NCI-H774 (cell line): ENCODE measurements at regions not wholly inside any gene's neighbourhood (a gene's known extent, or its start where the extent isn't known, plus 50 kb on each side); places are given as distances from the start of the nearest gene placed in this dataset.
A peak's percentile ranks its signal among the peaks of the same experiment; 100 is the strongest.
"Not testable (repeated sequence)": the region's sequence is repeated elsewhere in the genome, so short reads cannot be mapped to it uniquely, and the experiment has no call there.

ENCODE experiments used
- DNase-seq: peaks from one replicate; lab custom pipeline; 2025; lab: John Stamatoyannopoulos, UW

GRCh38 chr9:34907044-34907443 is 51.0 kb upstream of the PHF24 start:
- DNase-seq: no peak

DNA sequence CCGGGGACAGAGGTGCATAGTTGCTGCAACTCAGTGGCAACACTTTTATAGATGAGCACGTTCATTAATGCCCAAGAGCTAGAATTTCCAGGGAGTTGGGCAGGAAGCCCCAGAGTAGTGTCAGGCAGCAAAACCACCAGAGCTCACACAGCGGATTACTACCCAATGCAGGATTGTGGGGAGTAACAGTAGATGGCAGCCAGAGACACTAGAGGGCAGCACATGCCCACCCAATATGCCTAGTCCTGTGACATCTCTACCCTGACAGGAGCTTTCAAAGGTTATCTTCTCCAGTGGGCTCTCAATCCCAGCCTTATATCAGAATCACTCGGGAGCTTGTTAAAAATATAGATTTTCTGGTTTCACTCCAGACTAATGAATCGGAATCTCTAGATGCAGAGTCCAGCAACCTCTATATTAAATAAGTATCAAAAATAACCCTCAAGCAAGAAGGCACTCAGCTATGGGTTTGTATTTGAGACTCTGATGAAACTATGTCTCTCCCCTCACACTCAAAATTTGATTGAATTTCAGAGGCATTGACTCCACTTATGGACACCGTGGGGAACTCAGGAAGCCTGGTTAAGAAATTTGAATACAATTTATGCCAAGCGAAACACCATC is 58.4 kb upstream of the PHF24 start:
- peak; percentile 39 for DNase-seq

GRCh38 chr9:34898846-34899245 is 59.2 kb upstream of the PHF24 start:
- no peak for DNase-seq

DNA sequence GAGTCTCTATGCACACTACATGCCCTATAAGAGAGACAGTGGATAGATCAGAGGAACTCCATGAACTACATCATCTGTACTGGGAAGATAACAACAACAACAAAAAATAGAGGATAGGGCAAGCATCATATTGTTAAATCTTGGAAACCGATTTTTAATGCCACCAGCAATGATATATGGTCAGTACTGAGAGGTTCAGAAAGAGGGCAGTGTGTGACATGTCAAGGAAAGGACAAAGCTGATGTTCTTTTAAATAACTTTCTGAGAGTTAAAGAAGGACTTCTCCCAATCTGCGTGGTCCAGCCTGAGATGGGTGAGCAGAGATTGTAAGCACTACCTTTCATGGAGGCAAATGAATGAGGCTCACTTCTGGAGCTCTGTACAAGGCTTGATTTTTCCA is 62.0 kb upstream of the PHF24 start:
- no peak for DNase-seq

DNA sequence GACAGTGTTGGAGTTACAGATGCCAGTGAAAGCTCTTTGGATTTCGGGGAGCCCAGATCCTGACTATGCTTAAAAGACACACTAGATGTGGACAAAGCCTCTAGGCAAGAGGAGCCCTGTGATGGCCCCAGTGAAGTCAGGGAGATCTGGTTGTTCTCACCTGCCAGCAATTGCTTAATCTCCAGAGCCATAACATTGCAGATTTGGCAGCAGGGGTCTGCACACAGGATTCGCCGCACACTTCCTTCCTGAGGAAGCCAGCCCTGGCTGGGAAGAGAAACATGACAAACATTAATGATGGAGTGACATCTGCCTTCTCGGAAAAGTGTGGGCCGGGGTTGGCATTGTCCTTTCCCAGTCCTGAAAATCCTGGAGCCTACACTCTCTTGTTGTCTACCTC is 65.2 kb upstream of the PHF24 start:
- no peak for DNase-seq

GRCh38 chr9:34891386-34891785 is 66.7 kb upstream of the PHF24 start:
- no peak for DNase-seq

- DNase-seq: no peak
Observed at GRCh38 chr9:34887841-34888240, 70.2 kb upstream of the PHF24 start.

- no peak for DNase-seq
Observed at GRCh38 chr9:34884747-34885189, 73.3 kb upstream of the PHF24 start.

GRCh38 chr9:34876096-34876495 is 82.0 kb upstream of the PHF24 start:
- DNase-seq: no peak

- DNase-seq: no peak
Observed at GRCh38 chr9:34869390-34869789, 88.7 kb upstream of the PHF24 start.

GRCh38 chr9:34866614-34867013 is 91.5 kb upstream of the PHF24 start:
- DNase-seq: no peak

- DNase-seq: no peak
Observed at GRCh38 chr9:34863426-34863825, 94.7 kb upstream of the PHF24 start.

GRCh38 chr9:34862836-34863235 is 95.2 kb upstream of the PHF24 start:
- DNase-seq: no peak

DNA sequence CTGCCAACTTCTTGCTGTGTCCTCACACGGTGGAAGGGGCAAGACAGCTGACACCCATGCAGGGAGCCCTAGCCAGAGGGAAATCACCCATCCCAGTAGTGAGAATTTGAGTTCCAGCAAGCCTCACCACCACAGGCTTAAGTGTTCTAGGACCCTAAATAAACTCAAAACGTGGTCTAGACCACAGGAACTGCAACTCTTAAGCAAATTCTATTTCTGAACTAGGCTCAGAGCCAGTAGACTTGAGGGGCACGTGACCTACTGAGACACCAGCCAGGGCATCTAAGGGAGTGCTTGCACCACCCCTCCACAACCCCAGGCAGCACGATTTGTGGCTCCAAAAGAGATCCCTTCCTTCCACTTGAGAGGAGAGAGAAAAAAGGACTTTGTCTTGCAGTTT is 96.0 kb upstream of the PHF24 start:
- DNase-seq: no peak

GRCh38 chr9:34855016-34855415 is 103.1 kb upstream of the PHF24 start:
- not testable (repeated sequence) for DNase-seq

DNA sequence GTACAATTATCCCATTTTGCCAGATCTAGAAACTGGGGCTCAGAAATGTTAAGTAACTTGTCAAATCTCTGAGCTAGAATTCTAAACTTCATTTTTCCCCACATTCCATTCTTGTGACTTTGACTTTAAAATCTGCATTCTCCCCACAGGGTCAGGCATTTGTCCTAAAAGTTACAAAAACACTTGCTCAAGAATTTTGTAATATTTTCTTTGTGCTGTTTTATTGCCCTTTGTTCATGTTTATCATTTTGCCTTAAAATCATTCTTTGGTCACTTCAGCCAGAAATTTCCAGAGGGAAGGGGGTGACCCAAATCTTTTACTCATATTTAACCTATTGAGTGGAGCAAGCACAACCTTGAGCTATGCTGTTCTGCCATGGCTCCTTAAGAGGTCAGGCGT is 120.1 kb upstream of the CCL21 start:
- DNase-seq: no peak

- DNase-seq: no peak
Observed at GRCh38 chr9:34826999-34827538, 117.1 kb upstream of the CCL21 start.

GRCh38 chr9:34825775-34826174 is 115.8 kb upstream of the CCL21 start:
- no peak for DNase-seq

DNA sequence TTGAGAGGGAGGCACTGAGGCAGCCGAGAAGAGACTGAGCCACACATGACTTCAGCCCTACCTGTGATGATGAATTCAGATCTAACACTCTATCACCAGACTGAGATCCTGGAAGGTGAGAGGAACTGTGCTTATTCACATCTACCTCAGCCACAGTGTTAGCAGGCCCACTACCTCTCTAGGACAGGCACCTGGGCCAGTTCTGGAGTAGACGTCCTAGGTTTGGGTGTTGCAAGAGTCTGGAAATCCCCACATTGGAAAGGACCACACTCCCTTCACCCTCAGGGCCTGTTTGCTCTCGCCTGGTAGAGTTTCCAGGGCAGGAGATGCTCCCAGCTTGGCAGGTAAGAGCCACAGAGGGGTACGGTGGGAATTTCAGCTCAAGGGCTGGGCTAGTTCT is 113.8 kb upstream of the CCL21 start:
- DNase-seq: no peak

DNA sequence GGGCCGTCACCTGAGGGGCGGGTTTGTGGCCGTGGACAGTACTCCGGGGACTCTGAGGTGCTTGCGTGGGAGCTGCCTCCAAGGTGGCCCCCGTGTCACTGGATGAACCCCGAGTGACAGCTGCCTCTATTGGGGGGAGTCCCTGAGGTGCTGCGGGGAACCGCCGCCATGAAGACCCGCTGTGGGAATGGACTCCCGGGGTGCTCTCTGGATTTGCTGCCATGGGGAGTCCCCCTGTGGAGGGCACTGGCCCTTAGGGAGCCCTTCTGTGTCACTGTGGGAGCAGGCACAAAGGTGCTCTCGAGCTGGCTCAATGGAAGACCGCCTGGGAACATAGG is 100.2 kb upstream of the CCL21 start:
- DNase-seq: no peak

DNA sequence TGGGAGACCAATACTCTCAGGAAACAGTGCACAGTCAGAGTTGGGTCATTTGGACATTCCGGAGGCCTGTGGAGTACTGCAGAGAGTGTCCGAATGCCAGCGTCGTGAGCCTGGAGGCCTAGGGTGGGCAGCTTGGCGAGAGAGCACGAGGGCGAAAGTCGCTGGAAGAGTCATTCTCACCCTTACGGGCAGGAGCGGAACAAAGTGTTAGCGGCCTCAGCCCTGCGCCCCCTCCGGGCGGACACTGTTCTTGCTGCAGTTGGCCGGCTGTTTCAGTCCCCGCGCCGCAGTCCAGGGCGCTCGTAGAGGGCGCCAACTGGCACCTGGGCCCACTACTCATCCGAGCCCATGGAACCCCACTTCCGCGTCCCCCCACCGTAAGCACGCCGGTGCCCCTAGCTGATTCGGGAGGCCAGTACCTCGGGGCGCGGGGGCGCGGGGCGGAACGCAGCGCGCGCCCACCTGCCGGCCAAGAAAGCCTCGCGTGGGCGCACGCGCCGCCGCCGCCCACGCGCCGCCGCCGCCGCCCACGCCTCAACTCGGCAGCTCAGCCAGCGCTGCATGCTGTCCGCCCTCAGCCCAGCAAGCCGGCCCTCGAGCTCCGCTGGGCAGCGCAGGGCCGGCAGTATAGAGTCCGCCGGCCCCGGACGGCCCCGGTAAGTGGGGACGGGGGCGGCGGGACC is 99.7 kb upstream of the CCL21 start:
- no peak for DNase-seq

DNA sequence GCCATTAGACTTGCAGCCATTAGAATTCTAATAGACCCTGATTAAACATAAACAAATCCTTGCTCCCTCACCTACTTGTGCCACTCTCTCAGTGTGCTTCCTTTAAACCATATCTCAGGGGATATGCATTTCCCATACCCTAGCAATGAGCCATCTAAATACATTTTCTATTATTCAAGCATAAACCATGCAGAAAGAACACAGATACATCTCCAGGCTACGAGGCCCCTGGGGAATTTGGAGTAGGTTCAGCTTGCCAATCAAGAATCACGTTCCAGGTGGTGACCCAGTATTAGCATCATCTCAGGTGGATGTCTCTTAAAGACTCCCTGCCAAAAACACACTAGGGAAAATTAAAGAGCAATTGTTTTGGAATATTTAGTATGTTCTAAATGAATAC is 93.0 kb upstream of the CCL21 start:
- DNase-seq: no peak

GRCh38 chr9:34797367-34797766 is 87.4 kb upstream of the CCL21 start:
- DNase-seq: no peak

GRCh38 chr9:34796924-34797323 is 87.0 kb upstream of the CCL21 start:
- DNase-seq: no peak
